Activated naive CD8-positive, alpha-beta T cell treated with anti-CD3 and anti-CD28 coated beads for 36 hours (primary cell): ENCODE measurements at regions not wholly inside any gene's neighbourhood (a gene's known extent, or its start where the extent isn't known, plus 50 kb on each side); places are given as distances from the start of the nearest gene placed in this dataset.

ENCODE experiments used
- DNase-seq: peaks from one replicate; pipeline ENCODE4 v3.0.0; 2021
- H3K27ac Mint-ChIP-seq: one replicate; pipeline ENCODE4 v1.8.0; 2022; ENCODE audit warnings: mild to moderate bottlenecking, moderate library complexity, mixed read lengths
- H3K27me3 Mint-ChIP-seq: one replicate; pipeline ENCODE4 v1.8.0; 2022; ENCODE audit warnings: mild to moderate bottlenecking, mixed read lengths
- H3K36me3 Mint-ChIP-seq: one replicate; pipeline ENCODE4 v1.8.0; 2021; ENCODE audit warnings: mild to moderate bottlenecking, mixed read lengths
- H3K4me1 Mint-ChIP-seq: one replicate; pipeline ENCODE4 v1.8.0; 2021; ENCODE audit warnings: mixed read lengths
- H3K4me3 Mint-ChIP-seq: one replicate; pipeline ENCODE4 v1.8.0; 2022; ENCODE audit warnings: mild to moderate bottlenecking, moderate library complexity, mixed read lengths
- H3K9me3 Mint-ChIP-seq: one replicate; pipeline ENCODE4 v1.8.0; 2022; ENCODE audit warnings: mixed read lengths

DNA sequence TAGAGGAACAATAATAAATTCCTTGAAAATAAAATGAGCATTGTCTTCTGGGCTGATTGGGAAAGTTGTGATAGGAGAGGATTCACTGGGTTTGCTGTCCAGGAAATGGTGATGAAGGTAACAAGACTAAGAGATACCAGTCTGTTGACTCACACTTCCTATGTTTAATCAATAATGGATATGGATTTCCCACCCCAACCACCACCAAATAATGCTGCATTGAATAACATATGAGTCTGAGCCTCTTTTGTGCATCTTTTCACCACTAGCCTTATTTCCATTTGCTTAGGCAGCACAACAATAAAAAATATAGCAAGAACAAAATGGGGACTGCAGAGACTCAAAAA lies 120.2 kb upstream of the NFIB start:
- H3K4me3 Mint-ChIP-seq = no peak overlapping the region
- DNase-seq = no peak
- no peaks in the 10 kb centered on the region for H3K36me3 Mint-ChIP-seq
- H3K27me3 Mint-ChIP-seq = peaks cover 4% of the 10 kb centered on the region
- H3K9me3 Mint-ChIP-seq = no peaks in the 10 kb centered on the region
- no peaks in the 10 kb centered on the region for H3K4me1 Mint-ChIP-seq
- no peak overlapping the region for H3K27ac Mint-ChIP-seq

DNA sequence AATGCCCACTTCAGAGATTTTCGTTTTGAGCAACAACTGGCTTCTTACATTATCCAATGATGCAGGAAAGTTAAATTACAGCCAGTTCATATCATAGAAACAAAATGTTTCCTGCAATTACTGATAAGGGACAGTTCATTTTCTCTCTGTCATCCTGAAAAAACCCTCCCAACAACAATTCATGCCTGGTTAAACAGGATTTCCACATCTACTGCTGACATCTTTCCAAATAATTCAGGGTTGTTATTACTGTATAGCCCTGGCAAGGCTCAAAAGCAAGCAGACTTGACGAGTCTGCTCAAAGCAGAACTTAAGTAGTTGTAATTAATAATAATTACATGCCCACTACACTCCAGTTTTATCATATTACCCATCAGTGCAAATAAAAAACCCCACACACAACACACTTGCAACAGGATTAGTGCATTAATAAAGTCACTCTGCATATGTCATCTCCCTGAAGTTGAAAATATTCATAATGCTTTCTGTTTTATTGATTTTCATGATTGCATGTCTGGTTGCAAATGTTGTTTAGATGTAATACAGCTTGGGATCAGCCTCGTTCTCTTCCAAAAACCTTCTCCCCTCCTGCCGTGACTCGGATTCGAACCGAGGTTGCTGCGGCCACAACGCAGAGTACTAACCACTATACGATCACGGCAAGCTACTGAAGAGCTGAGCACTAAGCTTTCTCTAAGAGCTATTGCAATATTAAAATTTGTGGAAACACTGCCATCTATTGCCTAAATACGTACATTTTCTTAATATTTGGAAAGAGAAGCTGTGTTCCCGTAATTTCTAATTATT lies 119.6 kb upstream of the NFIB start:
- H3K9me3 Mint-ChIP-seq = no peaks in the 10 kb centered on the region
- no peaks in the 10 kb centered on the region for H3K36me3 Mint-ChIP-seq

DNA sequence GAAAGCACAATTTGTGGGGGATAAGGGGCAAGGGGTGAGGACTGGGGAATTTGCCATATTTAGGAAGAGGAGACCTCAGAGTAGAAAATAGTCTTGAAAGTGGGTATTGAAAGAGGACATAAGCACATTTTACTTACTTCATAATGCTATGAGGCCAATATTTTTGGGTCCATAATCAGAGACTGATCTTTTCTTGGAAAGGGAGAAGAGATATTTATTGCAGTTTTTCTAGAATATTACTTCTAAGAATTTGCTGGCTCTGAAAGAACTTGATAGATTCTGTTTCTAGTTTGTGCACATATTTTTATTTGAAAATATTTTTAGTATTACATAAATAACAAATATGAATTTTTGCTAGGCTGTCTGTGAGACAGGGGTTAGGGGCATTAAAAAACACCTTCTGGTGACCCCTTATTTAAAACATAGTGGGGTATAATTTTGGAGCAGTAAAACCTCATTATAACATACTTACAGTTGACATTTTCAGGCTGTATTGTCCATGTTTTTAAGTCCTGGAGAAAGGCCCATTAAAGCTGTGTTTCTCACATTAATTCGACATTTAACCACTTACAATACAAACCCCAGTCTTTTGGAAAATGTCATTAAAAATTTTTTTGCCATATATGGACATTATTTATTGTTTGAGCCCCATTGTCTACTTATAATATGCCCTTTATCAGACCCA lies 118.9 kb upstream of the NFIB start:
- Mint-ChIP-seq H3K36me3 (no peaks in the 10 kb centered on the region), H3K4me1 (peaks cover 6% of the 10 kb centered on the region), H3K27me3 (peaks cover 5% of the 10 kb centered on the region), H3K27ac (no peak overlapping the region), H3K4me3 (no peak overlapping the region), H3K9me3 (no peaks in the 10 kb centered on the region)
- no peak for DNase-seq

More for the DNA sequence above, 119.6 kb upstream of the NFIB start:
- peaks cover 9% of the 10 kb centered on the region for H3K27me3 Mint-ChIP-seq
- peaks cover 4% of the 10 kb centered on the region for H3K4me1 Mint-ChIP-seq
- no peak overlapping the region for H3K27ac Mint-ChIP-seq
- DNase-seq = no peak
- no peak overlapping the region for H3K4me3 Mint-ChIP-seq

DNA sequence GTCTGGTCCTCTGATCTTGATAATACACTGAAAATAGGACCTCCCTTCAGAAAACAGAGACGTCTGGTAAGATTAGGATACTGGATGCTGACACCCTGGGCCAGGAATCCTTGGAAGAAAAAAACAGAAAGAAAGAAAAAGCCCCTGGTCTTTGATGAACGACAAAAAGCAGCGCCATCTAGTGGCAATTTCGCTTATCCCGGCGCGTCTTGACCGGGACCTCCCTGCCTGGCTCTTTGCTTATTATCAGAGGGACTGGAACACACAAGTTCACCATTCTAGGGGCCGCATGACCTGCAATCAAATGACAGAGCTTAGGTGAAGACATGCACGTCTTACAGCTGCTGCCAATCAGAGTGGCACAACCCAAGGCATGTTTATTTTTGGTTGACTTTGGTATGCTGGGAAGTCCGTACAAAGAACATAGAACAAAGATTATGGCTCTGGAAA lies 114.9 kb upstream of the NFIB start:
- Mint-ChIP-seq H3K4me1 (peaks cover 6% of the 10 kb centered on the region), H3K27me3 (peaks cover 10% of the 10 kb centered on the region), H3K9me3 (no peaks in the 10 kb centered on the region), H3K36me3 (no peaks in the 10 kb centered on the region), H3K27ac (no peak overlapping the region), H3K4me3 (no peak overlapping the region)
- DNase-seq = peak; percentile 21

DNA sequence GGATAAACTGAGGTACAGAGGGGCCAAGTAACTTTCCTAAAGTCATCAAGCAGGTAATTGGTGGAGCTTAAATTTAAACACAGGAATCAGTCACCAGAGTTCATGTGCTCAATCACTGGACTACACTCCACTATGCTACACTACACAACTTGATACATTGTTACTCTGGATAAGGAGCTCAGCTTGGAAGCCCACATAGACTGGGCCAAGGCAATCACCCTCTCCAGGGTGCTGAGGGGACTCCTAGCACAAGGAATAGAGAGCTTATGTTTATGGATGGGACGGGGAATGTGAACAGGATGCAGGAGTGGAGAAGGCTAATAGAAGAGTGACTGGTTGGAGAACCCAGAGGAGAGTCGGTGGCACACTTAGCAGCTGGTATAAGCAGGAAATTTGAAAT lies 113.5 kb upstream of the NFIB start:
- no peak for DNase-seq
- no peaks in the 10 kb centered on the region for H3K36me3 Mint-ChIP-seq
- peaks cover 6% of the 10 kb centered on the region for H3K4me1 Mint-ChIP-seq
- H3K9me3 Mint-ChIP-seq = no peaks in the 10 kb centered on the region
- no peak overlapping the region for H3K27ac Mint-ChIP-seq
- no peak overlapping the region for H3K4me3 Mint-ChIP-seq
- H3K27me3 Mint-ChIP-seq = peaks cover 10% of the 10 kb centered on the region

DNA sequence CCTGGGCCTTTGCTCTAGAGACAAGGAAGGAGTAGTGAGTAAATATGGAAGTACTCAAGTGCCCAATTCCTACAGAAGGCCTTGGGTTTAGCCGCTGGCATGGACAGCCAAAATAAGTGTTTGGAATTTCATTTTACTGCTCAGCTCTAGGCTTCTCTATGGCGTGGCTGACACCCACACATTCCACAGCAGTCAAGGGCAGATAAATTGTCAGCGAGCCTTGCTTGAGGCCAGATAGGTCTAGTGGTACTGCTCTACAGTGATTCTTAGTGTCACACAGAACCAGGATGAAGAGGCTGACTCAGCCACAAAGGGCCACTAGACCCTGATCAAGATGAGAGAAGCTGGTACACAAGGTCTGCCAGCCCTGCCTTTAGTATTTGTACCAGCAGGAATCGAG lies 111.0 kb upstream of the NFIB start:
- no peak overlapping the region for H3K27ac Mint-ChIP-seq
- H3K36me3 Mint-ChIP-seq = no peaks in the 10 kb centered on the region
- no peaks in the 10 kb centered on the region for H3K9me3 Mint-ChIP-seq
- H3K4me3 Mint-ChIP-seq = no peak overlapping the region
- DNase-seq = no peak
- H3K27me3 Mint-ChIP-seq = peaks cover 10% of the 10 kb centered on the region
- H3K4me1 Mint-ChIP-seq = peaks cover 6% of the 10 kb centered on the region

DNA sequence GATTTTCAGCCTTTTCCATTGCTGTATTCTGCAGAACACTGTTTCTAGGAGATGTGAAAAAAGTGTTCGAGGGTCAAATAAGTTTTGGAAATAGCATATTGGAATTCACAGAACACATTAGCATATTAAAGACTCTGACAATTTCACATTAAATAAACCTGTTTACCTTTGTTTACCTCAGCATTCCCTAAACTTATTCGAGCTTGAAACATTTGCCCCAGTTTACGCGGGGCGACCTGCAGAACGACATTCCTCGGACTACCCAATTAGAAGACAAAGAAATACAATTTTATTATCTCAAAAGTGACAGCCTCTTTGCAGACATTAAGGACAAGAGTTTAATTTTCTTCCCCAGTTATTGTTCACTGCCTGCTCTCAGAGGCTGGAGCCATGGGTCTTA lies 110.3 kb upstream of the NFIB start:
- H3K9me3 Mint-ChIP-seq = no peaks in the 10 kb centered on the region
- no peak overlapping the region for H3K27ac Mint-ChIP-seq
- H3K4me3 Mint-ChIP-seq = no peak overlapping the region
- DNase-seq = no peak
- H3K27me3 Mint-ChIP-seq = peaks cover 10% of the 10 kb centered on the region
- peaks cover 6% of the 10 kb centered on the region for H3K4me1 Mint-ChIP-seq
- no peaks in the 10 kb centered on the region for H3K36me3 Mint-ChIP-seq

DNA sequence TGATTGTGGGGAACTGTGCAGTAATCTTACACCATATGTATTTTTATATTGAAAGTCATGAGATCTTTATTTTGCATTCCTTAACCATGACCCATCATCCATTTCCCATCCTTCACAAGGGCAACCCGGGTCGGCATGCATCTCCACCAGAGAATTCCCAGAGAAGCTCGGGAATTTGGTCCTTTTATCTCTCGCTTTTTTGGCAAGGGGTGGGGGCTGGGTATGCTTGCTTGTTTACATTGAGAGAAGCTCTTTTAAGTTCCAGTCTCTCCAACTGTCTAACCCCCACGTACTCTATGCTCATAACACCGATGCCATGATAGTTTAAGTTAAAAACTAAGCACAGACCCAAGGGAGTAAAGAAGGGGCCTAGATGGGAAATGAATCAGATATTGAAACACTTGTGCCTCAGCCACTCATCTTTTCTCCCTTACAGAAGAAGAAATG lies 109.9 kb upstream of the NFIB start:
- no peaks in the 10 kb centered on the region for H3K9me3 Mint-ChIP-seq
- H3K27ac Mint-ChIP-seq = no peak overlapping the region
- no peak overlapping the region for H3K4me3 Mint-ChIP-seq
- H3K36me3 Mint-ChIP-seq = no peaks in the 10 kb centered on the region
- DNase-seq = no peak
- H3K4me1 Mint-ChIP-seq = peaks cover 5% of the 10 kb centered on the region
- H3K27me3 Mint-ChIP-seq = peaks cover 7% of the 10 kb centered on the region

DNA sequence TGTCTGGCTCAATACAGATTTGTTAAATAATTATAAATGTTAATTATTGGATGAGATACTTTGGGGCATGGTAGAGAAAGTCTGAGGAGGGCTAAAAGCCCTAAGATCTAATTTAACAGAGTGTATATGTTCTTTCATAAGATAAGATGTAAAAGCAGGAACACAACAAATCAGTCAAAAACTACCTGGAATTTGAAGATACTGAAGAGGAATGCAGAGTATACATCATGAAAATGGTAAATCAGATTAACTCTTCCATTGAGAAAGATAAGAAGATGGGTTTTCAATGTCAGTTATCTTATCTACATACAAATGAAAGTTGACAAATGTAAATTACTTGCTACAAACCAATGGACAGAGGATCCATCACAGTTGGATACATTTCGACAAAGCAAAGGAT lies 107.3 kb upstream of the NFIB start:
- no peak for DNase-seq
- no peaks in the 10 kb centered on the region for H3K27me3 Mint-ChIP-seq
- H3K4me1 Mint-ChIP-seq = no peaks in the 10 kb centered on the region
- H3K4me3 Mint-ChIP-seq = no peak overlapping the region
- no peaks in the 10 kb centered on the region for H3K9me3 Mint-ChIP-seq
- H3K27ac Mint-ChIP-seq = no peak overlapping the region
- no peaks in the 10 kb centered on the region for H3K36me3 Mint-ChIP-seq

DNA sequence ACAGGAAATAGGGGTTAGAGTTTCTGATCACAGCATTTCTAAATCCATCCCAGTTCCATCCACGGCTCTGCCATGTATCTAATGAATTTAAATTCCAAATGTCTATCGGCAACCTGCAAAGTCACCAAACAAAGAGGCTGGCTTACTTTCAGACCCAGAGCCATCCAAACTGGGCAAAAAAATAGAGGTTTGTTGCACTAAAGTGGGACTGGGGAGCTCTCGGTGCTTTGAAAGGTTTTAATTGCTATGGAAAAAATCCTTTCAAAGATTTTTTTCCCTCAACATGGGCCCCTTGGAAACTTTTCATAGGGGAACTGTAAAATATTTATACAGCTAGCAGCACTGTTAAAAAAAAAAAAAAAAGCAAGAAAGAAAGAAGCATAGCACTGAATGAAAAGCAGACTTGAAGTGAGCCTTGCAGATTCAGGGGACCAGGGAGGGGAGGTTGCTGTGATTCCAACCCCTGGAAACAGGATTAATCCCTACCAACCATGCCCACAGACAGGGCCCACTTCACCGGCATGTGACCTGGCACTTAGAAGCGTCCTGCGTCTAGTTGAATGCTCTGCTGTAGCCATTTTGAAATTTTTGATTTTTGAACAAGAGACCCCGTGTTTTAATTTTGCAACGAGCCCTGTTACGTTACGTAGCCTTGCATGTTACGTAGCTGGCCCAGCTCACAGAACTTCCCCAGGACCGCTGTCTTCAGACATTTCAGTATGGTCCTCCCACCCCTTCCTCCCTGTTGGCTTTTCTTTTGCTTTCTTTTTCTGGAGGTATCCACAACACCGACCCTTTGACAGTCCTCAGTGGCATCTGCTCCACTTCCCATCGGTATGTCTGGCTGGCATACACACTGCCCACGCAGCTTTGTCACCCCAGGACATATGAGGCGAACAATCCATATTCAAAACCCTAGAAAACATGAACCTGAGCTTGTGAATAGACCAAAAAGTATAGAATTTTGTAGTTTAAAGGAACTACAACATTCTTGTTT lies 105.3 kb upstream of the NFIB start:
- DNase-seq = no peak
- no peak overlapping the region for H3K27ac Mint-ChIP-seq
- H3K4me3 Mint-ChIP-seq = no peak overlapping the region
- H3K9me3 Mint-ChIP-seq = no peaks in the 10 kb centered on the region
- H3K27me3 Mint-ChIP-seq = no peaks in the 10 kb centered on the region
- no peaks in the 10 kb centered on the region for H3K4me1 Mint-ChIP-seq
- no peaks in the 10 kb centered on the region for H3K36me3 Mint-ChIP-seq

DNA sequence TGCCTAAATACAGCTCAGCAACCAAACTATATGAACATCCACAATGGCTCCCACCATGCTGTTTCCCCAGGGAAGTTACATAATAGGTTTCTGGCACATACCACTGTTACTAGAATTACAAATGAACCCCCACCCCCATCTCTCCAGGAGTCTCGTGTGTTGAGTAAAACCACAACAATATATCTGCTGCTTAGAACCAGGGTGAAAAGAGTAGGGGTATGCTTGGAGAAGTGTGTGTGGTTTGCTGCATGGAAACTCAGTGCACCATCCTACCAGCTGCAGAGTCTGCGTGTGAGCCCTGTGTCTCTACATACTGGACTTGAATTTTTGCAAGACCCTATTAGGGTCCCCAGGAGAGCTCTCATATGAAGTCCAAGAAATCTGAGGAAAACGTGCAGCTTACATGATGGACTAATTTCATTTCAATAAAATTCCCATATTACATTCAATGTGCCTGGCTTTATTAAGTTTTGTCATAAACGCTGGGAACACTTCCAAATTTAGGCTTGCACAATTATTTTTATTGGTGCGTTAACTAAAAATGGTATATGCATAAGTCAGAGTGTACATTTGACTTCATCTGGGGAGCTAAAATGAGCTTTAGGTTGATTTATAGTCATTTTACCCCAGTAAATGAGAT lies 104.5 kb upstream of the NFIB start:
- Mint-ChIP-seq H3K27ac (no peak overlapping the region), H3K36me3 (no peaks in the 10 kb centered on the region), H3K27me3 (no peaks in the 10 kb centered on the region), H3K4me3 (no peak overlapping the region), H3K9me3 (no peaks in the 10 kb centered on the region), H3K4me1 (no peaks in the 10 kb centered on the region)
- no peak for DNase-seq

DNA sequence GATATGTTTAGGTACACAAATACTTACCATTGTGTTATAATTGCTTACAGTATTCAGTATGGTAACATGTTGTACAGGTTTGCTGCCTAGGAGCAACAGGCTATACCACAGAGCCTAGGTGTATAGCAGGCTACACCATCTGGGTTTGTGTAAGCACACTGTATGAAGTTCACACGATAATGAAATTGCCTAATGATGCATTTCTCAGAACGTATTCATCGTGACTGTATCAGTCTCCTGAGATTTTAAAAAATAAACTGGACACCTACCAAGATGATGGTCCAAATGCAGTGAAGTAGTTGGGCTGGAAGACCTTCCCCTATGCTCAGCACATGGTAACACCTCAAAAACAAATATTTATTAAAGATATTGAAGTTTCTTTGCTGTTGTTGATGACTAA lies 103.3 kb upstream of the NFIB start:
- Mint-ChIP-seq H3K4me1 (no peaks in the 10 kb centered on the region), H3K9me3 (no peaks in the 10 kb centered on the region), H3K4me3 (no peak overlapping the region), H3K27ac (no peak overlapping the region), H3K27me3 (no peaks in the 10 kb centered on the region), H3K36me3 (no peaks in the 10 kb centered on the region)
- no peak for DNase-seq

DNA sequence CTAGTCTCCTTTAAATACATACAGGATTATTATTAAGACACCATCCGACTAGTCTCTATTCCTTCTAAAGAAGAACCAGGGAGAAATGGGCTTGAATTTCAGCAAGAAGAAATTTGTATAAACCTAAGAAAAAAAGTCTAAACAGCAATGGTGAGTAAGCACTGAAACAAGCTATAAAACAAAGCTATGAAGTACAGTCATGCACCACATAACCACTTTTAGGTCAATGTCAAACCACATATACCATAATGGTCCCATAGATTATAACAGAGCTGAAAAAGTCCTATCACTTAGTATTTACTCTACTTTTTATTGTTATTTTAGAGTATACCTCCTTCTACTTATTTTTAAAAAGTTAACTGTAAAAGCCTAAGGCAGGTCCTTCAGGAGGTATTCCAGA lies 102.0 kb upstream of the NFIB start:
- no peak overlapping the region for H3K4me3 Mint-ChIP-seq
- no peak for DNase-seq
- no peaks in the 10 kb centered on the region for H3K4me1 Mint-ChIP-seq
- no peaks in the 10 kb centered on the region for H3K9me3 Mint-ChIP-seq
- no peaks in the 10 kb centered on the region for H3K27me3 Mint-ChIP-seq
- H3K36me3 Mint-ChIP-seq = no peaks in the 10 kb centered on the region
- H3K27ac Mint-ChIP-seq = no peak overlapping the region

DNA sequence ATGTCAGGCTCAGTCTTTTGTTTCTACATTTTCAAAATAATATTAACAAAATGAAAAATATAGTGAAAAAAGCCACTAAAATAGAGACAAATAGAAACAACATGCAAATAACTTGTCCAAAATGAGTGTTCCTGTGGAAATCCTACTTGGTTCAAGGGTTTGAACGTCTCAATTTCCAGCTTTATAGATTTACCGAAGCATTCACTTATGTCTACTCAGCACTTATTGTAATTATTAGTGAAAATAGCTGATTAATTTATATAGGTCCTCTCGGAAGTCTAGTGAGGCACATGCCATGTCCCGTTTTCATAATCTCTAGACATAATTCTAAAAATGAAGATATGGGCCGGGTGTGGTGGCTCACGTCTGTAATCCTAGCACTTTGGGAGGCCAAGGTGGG lies 99.9 kb upstream of the NFIB start:
- Mint-ChIP-seq H3K27ac (no peak overlapping the region), H3K4me3 (no peak overlapping the region), H3K9me3 (no peaks in the 10 kb centered on the region), H3K27me3 (no peaks in the 10 kb centered on the region), H3K36me3 (no peaks in the 10 kb centered on the region), H3K4me1 (no peaks in the 10 kb centered on the region)
- no peak for DNase-seq

DNA sequence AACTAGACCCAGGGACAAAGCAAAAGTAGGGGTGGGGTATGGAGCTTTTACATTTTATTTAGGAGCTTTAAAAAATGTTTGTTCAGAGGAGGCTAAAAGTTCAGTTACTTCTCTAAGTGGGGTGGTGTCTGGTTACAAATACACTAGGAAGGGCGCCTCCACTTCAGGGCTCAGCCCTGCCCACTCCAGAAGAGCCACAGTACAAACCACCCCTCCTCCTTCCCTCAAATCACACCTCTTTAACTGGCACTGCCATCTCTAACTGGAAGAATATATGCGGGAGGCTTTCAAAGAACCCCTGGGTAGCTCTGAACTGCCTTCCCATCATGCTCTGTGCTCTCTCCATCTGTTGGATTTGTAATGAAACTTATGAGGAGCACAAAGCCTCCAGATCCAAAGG lies 98.8 kb upstream of the NFIB start:
- Mint-ChIP-seq H3K27ac (no peak overlapping the region), H3K36me3 (no peaks in the 10 kb centered on the region), H3K9me3 (no peaks in the 10 kb centered on the region), H3K27me3 (peaks cover 3% of the 10 kb centered on the region), H3K4me1 (no peaks in the 10 kb centered on the region), H3K4me3 (no peak overlapping the region)
- DNase-seq = no peak
